GM19395 (cell line): ENCODE measurements at regions not wholly inside any gene's neighbourhood (a gene's known extent, or its start where the extent isn't known, plus 50 kb on each side); places are given as distances from the start of the nearest gene placed in this dataset.
A peak's percentile ranks its signal among the peaks of the same experiment; 100 is the strongest.
"Not testable (repeated sequence)": the region's sequence is repeated elsewhere in the genome, so short reads cannot be mapped to it uniquely, and the experiment has no call there.

ENCODE experiments used
- ATAC-seq: cut with Tn5 transposase; IDR thresholded peaks from one replicate; pipeline ENCODE4 v1.9.1; 2021; ENCODE audit warnings: mild to moderate bottlenecking, moderate library complexity; ENCODE audit not compliant: unreplicated experiment

DNA sequence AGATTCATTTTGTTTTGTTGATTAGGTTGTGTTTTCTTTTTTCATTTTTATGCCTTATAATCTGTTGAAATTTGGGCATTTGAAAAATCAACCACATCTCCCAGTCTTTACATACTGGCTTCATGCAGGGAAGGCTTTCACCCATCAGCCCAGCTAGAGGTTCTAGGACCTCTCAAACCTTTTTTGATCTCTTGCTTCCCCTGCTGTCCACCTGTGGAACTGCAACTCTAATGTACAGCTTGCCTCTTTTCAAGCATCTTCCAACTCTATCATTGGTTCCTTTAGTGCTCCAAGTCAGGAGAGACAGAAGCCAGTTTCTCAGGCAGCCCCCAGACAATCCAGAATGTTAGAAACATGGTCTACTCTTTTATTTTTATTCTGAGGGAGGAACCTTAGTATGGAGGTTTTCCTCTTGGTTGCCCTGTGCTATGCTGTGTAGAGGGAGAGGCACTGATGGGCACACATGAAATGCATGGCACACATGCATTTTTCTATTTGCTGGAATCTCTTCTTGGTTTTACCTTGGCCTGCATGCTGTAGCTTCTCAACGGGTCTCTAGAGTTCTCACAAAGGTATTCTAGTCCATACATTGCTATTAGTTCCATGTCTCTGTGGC is 107.2 kb upstream of the L3MBTL4 start:
- ATAC-seq, result peak; percentile 73

- no peak for ATAC-seq
Observed at GRCh38 chr18:6525604-6526003, 110.9 kb upstream of the L3MBTL4 start.

GRCh38 chr18:6537475-6537874 is 122.8 kb upstream of the L3MBTL4 start:
- ATAC-seq, result peak; percentile 90

- not testable (repeated sequence) for ATAC-seq
Observed at GRCh38 chr18:6541131-6541679, 126.5 kb upstream of the L3MBTL4 start.

DNA sequence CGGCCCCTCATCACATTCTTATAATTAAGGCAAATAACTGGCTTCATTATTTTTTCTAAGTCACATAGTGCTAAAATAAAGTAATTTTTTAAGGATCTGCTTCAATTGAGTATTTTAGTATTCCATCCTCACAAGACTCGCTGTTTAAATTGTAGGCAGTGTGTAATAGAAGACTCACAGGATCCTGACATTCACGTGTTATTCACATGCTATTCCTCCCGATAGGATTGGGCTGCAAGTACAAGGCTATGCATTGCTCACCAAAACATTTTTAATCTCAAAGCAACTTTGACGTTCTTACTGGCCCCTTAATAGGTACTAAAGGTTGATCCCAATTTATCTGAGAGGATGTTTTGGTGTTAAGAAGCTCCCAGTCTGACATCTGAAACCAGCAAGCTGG is 127.6 kb upstream of the L3MBTL4 start:
- ATAC-seq, result no peak

GRCh38 chr18:6543330-6543908 is 128.7 kb upstream of the L3MBTL4 start:
- no peak for ATAC-seq

DNA sequence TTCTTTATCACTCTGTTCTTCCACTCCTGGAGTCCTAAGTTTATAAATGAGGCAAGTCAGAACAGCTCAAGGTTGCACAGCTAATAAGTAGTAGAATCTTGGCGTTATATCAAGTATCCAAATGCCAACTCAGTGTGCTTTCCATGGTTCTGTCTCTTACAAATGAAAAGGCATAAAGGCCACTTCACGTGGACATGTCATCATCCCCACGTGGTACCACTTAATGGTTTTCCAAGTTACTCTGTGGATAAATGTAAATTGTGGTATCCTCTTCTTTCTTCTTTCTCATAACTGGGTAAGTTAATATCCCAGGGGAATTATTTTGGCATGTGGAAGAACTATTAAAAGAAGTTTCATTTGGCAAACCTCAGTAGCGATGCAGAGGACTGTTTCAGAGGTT is 131.5 kb upstream of the L3MBTL4 start:
- no peak for ATAC-seq

DNA sequence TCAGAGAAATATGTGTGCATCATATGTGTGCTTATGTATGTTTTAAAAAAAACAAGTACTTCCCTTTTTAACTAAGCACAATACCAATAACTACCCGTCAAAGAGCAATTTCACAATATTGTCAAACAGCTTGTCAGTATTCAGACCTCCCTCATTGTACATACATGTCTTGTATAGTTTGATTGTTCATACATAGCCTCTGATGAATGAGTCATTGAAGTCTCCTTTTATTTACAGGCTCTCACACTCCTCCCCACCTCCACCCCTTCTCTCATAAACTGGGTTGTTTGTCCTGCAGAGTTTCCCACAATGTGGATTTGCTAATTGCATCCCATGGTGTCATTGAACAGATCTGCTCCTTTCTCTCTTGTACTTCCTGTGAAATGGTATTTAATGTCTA is 132.8 kb upstream of the L3MBTL4 start:
- no peak for ATAC-seq

GRCh38 chr18:6553234-6553900 is 138.7 kb upstream of the L3MBTL4 start:
- ATAC-seq, result no peak

GRCh38 chr18:6557057-6557769 is 142.5 kb upstream of the L3MBTL4 start:
- no peak for ATAC-seq

GRCh38 chr18:6557770-6558248 is 143.1 kb upstream of the L3MBTL4 start:
- no peak for ATAC-seq

- ATAC-seq, result no peak
Observed at GRCh38 chr18:6558446-6559156, 143.9 kb upstream of the L3MBTL4 start.

DNA sequence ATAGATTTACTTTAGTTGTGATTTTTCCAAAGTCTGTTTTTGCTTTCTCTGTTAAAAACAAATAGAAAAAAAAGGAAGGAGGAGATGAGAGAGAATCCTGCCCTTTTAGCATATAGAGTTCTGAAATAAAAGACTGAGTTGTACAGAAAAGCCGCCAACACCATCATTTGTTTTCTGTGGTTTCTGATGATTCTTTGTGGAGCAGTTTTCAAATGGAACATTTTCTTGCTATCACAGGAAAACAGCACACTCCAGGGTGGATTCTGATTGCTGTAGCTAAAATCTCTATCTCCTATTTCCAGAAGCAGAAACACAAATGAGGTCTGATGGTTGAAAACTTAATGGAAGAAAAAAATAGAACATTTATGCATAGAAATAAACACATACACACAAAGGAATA is 144.6 kb upstream of the L3MBTL4 start:
- no peak for ATAC-seq

GRCh38 chr18:6561016-6561415 is 146.3 kb upstream of the L3MBTL4 start:
- no peak for ATAC-seq

- ATAC-seq, result no peak
Observed at GRCh38 chr18:6561420-6561861, 146.7 kb upstream of the L3MBTL4 start.

DNA sequence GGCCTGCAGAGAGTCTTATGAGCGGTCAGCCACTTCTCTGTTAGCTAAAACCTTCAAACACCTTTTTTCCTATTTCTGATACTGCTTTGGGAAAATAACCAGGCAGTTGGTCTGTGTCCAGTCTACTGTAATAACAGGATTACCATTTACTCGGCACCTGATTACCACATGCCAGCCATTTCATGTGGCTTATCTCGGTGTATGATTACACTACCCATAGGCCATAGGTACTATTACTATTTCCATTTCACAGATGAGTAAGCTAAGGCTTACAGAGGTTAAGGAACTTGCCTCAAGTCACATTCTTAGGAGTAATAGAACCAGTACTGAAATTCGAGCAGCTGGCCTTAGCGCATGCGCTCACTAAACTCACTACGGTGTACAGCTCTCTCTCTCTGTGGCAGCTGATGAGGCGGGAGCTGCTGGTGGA is 147.2 kb upstream of the L3MBTL4 start:
- no peak for ATAC-seq

DNA sequence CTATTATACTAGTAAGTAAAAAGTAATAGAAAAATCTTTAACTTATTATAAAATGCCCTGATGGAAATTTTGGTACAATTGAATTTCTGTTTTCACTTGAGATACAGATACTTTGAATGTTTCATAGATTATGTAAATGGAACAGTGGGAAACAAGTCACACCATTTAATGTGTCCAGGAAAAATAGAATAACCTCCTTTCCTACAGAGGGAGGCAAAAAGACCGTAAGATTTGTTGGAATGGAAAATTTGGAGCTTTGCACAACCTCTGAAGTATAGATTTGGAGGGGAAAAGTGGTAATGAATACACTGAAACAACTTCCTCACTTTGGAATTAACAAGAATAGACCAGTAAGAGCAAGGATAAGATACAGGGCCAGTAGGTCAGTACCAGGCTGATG is 149.2 kb upstream of the L3MBTL4 start:
- ATAC-seq, result no peak

GRCh38 chr18:6564950-6565814 is 150.5 kb upstream of the L3MBTL4 start:
- ATAC-seq, result no peak

GRCh38 chr18:6565815-6566081 is 151.0 kb upstream of the L3MBTL4 start:
- no peak for ATAC-seq

DNA sequence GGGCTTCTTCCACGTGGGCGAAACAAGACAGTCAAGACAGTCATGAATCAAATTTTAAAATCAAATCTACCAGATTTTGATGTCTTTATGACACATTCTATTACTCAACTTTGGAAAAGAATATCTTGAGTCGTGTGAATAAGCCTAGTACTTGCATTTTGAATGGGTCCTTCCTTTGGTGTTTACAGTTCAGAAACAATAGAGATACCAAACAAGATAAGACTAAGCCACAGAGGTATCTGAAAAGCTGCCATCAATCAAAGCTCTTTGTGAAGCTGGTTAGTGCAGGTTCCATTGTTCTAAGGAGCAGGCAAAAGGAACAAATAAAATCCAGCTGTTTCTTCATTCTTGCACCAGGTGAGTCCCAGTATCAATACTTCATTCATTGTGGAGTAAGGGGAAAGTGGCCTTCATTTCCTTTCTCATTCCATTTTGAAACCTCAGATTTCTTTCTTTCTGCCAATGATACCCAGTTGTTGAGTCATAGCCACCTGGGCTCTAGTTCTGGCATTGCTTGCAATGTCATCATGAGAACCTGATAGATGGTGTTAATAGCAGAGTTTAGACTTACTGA is 151.7 kb upstream of the L3MBTL4 start:
- ATAC-seq, result no peak
